B cell (primary cell): ENCODE measurements at regions not wholly inside any gene's neighbourhood (a gene's known extent, or its start where the extent isn't known, plus 50 kb on each side); places are given as distances from the start of the nearest gene placed in this dataset.

Experiments used
- ATAC-seq: fragments of 200-7000 bp; cut with Tn5 transposase; one replicate; pipeline ENCODE4 v1.10.0; 2021; ENCODE audit warnings: low read depth, mild to moderate bottlenecking, moderate number of reproducible peaks, moderate library complexity
- CTCF ChIA-PET: fragments of 350-600 bp; sonication (Branson Sonifier 250); formaldehyde crosslinking; loops from one replicate; lab custom pipeline; 2021; ENCODE audit warnings: antibody characterized with exemption, inconsistent platforms; lab: Charles Lee
- POLR2A ChIA-PET: fragments of 350-600 bp; sonication (Branson Sonifier 250); formaldehyde crosslinking; loops from one replicate; lab custom pipeline; 2021; ENCODE audit warnings: antibody characterized with exemption; lab: Charles Lee
- DNase-seq: peaks from one replicate; pipeline ENCODE4 v3.0.0; 2013
- H2AFZ ChIP-seq: 2 replicates; pipeline ENCODE4 v1.6.1; 2012; ENCODE audit warnings: mild to moderate bottlenecking, low read depth, low read length; ENCODE audit not compliant: insufficient read depth, poor library complexity, severe bottlenecking
- H3K27ac ChIP-seq, 2 donors: 1 replicate in 1 of 2; 2 replicates in 1 of 2; pipeline ENCODE4 v1.5.1; 2012 to 2013; ENCODE audit warnings: low read length in 2 of 2, mild to moderate bottlenecking in 2 of 2, moderate library complexity in 1 of 2
- H3K27me3 ChIP-seq, 4 experiments: fragments of 200-600 bp in 1 of 4; sonication (generic) in 1 of 4; replicated peaks in 1 of 4; 1 replicate in 2 of 4; 2 replicates in 2 of 4; pipeline versions ENCODE4 v1.6.1 to v1.7.0; 2013 to 2016; ENCODE audit warnings: low read length in 3 of 4, mild to moderate bottlenecking in 2 of 4, mixed read lengths in 1 of 4, moderate library complexity in 1 of 4; ENCODE audit not compliant: insufficient read depth in 4 of 4, control insufficient read depth in 3 of 4; ENCODE audit errors: control extremely low read depth in 1 of 4
- H3K36me3 ChIP-seq, 2 experiments: replicated peaks in 1 of 2; 1 replicate in 1 of 2; 2 replicates in 1 of 2; pipeline versions ENCODE4 v1.6.1 to v1.7.1; 2013; ENCODE audit warnings: low read length in 1 of 2; ENCODE audit not compliant: insufficient read depth in 2 of 2, control insufficient read depth in 1 of 2; ENCODE audit errors: control extremely low read depth in 1 of 2, extremely low read depth in 1 of 2
- H3K4me1 ChIP-seq, 2 donors: fragments of 200-600 bp in 1 of 2; sonication (generic) in 1 of 2; 1 replicate in 1 of 2; 2 replicates in 1 of 2; pipeline versions ENCODE4 v1.5.1 to v1.6.1; 2013 to 2017; ENCODE audit warnings: low read length in 2 of 2; ENCODE audit not compliant: control insufficient read depth in 2 of 2, insufficient read depth in 2 of 2
- H3K4me2 ChIP-seq: replicated peaks from 2 replicates; pipeline ENCODE3; 2012; ENCODE audit warnings: mild to moderate bottlenecking, low read depth, low read length; ENCODE audit not compliant: poor library complexity, severe bottlenecking
- H3K4me3 ChIP-seq, 5 experiments: fragments of 200-600 bp in 1 of 5; sonication (generic) in 1 of 5; 1 replicate in 3 of 5; 2 replicates in 2 of 5; pipeline versions ENCODE4 v1.5.1 to v1.7.0; 2011 to 2016; ENCODE audit warnings: low read length in 4 of 5, mild to moderate bottlenecking in 4 of 5, low read depth in 2 of 5, control low read depth in 1 of 5, moderate library complexity in 1 of 5; ENCODE audit not compliant: insufficient read depth in 1 of 5; ENCODE audit errors: control extremely low read depth in 1 of 5, extremely low read depth in 1 of 5
- H3K79me2 ChIP-seq: fragments of 200-600 bp; sonication (generic); one replicate; pipeline ENCODE4 v1.6.0; 2016; ENCODE audit warnings: low read length; ENCODE audit not compliant: control insufficient read depth, insufficient read depth
- H3K9ac ChIP-seq: fragments of 200-600 bp; sonication (generic); 2 replicates; pipeline ENCODE4 v1.6.1; 2017; ENCODE audit warnings: mild to moderate bottlenecking, low read length, moderate library complexity
- H3K9me3 ChIP-seq, 3 donors: one replicate each; pipeline versions ENCODE4 v1.6.1 to v1.7.1; 2013; ENCODE audit warnings: low read length in 2 of 3; ENCODE audit not compliant: control insufficient read depth in 2 of 3, insufficient read depth in 1 of 3; ENCODE audit errors: control extremely low read depth in 1 of 3
- H4K20me1 ChIP-seq: 2 replicates; pipeline ENCODE4 v1.6.0; 2012; ENCODE audit warnings: mild to moderate bottlenecking, low read length; ENCODE audit not compliant: insufficient read depth, control insufficient read depth, poor library complexity, severe bottlenecking
- H3K27ac Mint-ChIP-seq: one replicate; pipeline ENCODE4 v1.8.0; 2021; ENCODE audit warnings: mixed read lengths
- H3K27me3 Mint-ChIP-seq: one replicate; pipeline ENCODE4 v1.8.0; 2021; ENCODE audit warnings: mixed read lengths
- H3K4me1 Mint-ChIP-seq: one replicate; pipeline ENCODE4 v1.8.0; 2021; ENCODE audit warnings: mixed read lengths
- H3K4me3 Mint-ChIP-seq: one replicate; pipeline ENCODE4 v1.8.0; 2021; ENCODE audit warnings: mixed read lengths
- H3K9me3 Mint-ChIP-seq: one replicate; pipeline ENCODE4 v1.8.0; 2022; ENCODE audit warnings: mixed read lengths; ENCODE audit not compliant: insufficient read depth
- CTCF ChIP-seq: fragments of 200-600 bp; IDR thresholded peaks from one replicate; pipeline ENCODE4 v1.8.0; 2022; ENCODE audit warnings: antibody characterized with exemption, mild to moderate bottlenecking
- EZH2 ChIP-seq: IDR thresholded peaks from 2 replicates; pipeline ENCODE4 v1.6.1; 2012; ENCODE audit warnings: borderline replicate concordance, low read depth, mild to moderate bottlenecking, moderate library complexity, low read length; ENCODE audit not compliant: insufficient read depth, poor library complexity, severe bottlenecking
- WGBS: methylation state at CpG from one replicate; pipeline ENCODE4 v1.1.5; 2013; ENCODE audit warnings: missing lambda C conversion rate; ENCODE audit not compliant: insufficient coverage; 5-methylcytosine and 5-hydroxymethylcytosine counted together
- intact Hi-C: fragments of 100-400 bp; cut with micrococcal nuclease; formaldehyde crosslinking; loops from one replicate; pipeline ENCODE4 v1.10.0; 2022

- ATAC-seq = no peak
- POLR2A ChIA-PET = no interaction called here
Measured at GRCh38 chr17:72368191-72368590, 247.4 kb downstream of the SOX9 start.

GRCh38 chr17:72369366-72369765 lies 248.5 kb downstream of the SOX9 start:
- Histone ChIP-seq H3K9me3 (peaks cover 0 to 21% (median 0%) of the 10 kb centered on the region in 3 donors), H3K4me2 (no peak overlapping the region), H4K20me1 (no peaks in the 10 kb centered on the region), H3K4me3 (no peak overlapping the region), H3K79me2 (no peaks in the 10 kb centered on the region), H3K27ac (no peak overlapping the region), H3K9ac (no peak overlapping the region), H3K27me3 (no peaks in the 10 kb centered on the region), H2AFZ (no peak overlapping the region), H3K4me1 (no peaks in the 10 kb centered on the region), H3K36me3 (no peaks in the 10 kb centered on the region)
- no peak overlapping the region for H3K4me3 Mint-ChIP-seq
- no peaks in the 10 kb centered on the region for H3K4me1 Mint-ChIP-seq
- 98% methylated on average over 4 of the region's 7 CpGs for WGBS
- DNase-seq (no peak), ATAC-seq (no peak)
- ChIA-PET POLR2A (no interaction called here), CTCF (interaction anchor here (1.6 kb wide), 1 partner anchor 14 kb away, joined by 3 read pairs; no protein-coding TSS in a partner anchor)
- no peak for TF ChIP-seq EZH2
- TF ChIP-seq CTCF = no peak
- no peaks in the 10 kb centered on the region for H3K9me3 Mint-ChIP-seq
- H3K27me3 Mint-ChIP-seq = peaks cover 2% of the 10 kb centered on the region
- H3K27ac Mint-ChIP-seq = no peak overlapping the region
- intact Hi-C loops = no loop called here

More at GRCh38 chr17:72368191-72368590, 247.4 kb downstream of the SOX9 start:
- Histone ChIP-seq H3K4me2 (no peak overlapping the region), H3K9me3 (peaks cover 0 to 15% (median 0%) of the 10 kb centered on the region in 3 donors), H3K79me2 (no peaks in the 10 kb centered on the region), H3K36me3 (no peaks in the 10 kb centered on the region), H3K27me3 (no peaks in the 10 kb centered on the region), H3K4me3 (no peak overlapping the region), H3K4me1 (no peaks in the 10 kb centered on the region), H2AFZ (no peak overlapping the region), H4K20me1 (no peaks in the 10 kb centered on the region), H3K9ac (no peak overlapping the region), H3K27ac (no peak overlapping the region)
- peaks cover 2% of the 10 kb centered on the region for H3K27me3 Mint-ChIP-seq
- intact Hi-C loops = no loop called here
- TF ChIP-seq CTCF (no peak), EZH2 (no peak)
- 95% methylated on average over 3 of the region's 4 CpGs for WGBS
- CTCF ChIA-PET = no interaction called here
- no peaks in the 10 kb centered on the region for H3K4me1 Mint-ChIP-seq
- H3K4me3 Mint-ChIP-seq = no peak overlapping the region
- H3K27ac Mint-ChIP-seq = no peak overlapping the region
- no peaks in the 10 kb centered on the region for H3K9me3 Mint-ChIP-seq
- DNase-seq = no peak
